ENCODE measurements at regions not wholly inside any gene's neighbourhood (a gene's known extent, or its start where the extent isn't known, plus 50 kb on each side); places are given as distances from the start of the nearest gene placed in this dataset.
A peak's percentile ranks its signal among the peaks of the same experiment; 100 is the strongest.

DNA sequence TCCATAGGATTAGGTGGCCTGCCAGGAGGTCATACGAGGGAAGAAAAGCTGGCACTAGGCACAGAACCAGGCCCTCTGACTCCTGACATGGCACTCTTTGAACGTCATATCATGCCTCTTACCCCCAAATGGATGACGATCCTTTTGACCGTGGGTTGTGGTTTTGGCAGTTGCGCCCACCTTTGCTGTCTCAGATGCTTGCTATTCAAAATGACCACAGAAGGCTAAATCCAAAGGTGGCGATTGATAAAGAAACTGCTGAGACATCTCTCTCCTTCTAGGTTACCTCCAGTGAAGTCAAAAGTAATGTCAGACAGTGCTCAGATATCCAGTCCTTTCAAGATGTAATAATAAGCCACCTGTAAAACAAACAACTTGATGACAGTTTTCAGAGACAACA, 385.0 kb downstream of the EFNA5 start:
- Histone ChIP-seq H3K27me3 (ENCODE audit: insufficient read depth, low read length, poor library complexity) (no peaks in the 10 kb centered on the region), H3K4ac (ENCODE audit: low read depth, low read length) (peak overlapping the region; percentile 12), H2BK5ac (ENCODE audit: low read length) (no peak overlapping the region), H2BK15ac (replicated peaks; ENCODE audit: low read depth) (no peak overlapping the region), H2AK5ac (ENCODE audit: low read length) (no peak overlapping the region), H3K79me1 (ENCODE audit: low read length) (no peaks in the 10 kb centered on the region), H3K27ac (ENCODE audit: low read depth, low read length) (no peak overlapping the region), H4K8ac (ENCODE audit: low read depth, low read length) (no peak overlapping the region), H3K4me2 (ENCODE audit: low read length) (no peak overlapping the region), H4K5ac (ENCODE audit: low read length) (no peak overlapping the region), H3K56ac (ENCODE audit: low read length) (no peak overlapping the region), H3K36me3 (ENCODE audit: control insufficient read depth, insufficient read depth, low read length) (no peaks in the 10 kb centered on the region), H3K9ac (ENCODE audit: low read length) (no peak overlapping the region), H3K79me2 (ENCODE audit: control insufficient read depth, insufficient read depth, low read length) (no peaks in the 10 kb centered on the region), H3K4me1 (ENCODE audit: control insufficient read depth, low read depth, low read length) (peaks cover 2% of the 10 kb centered on the region), H3K4me3 (ENCODE audit: low read length) (no peak overlapping the region), H2BK120ac (ENCODE audit: low read depth, low read length) (no peak overlapping the region), H3K23ac (ENCODE audit: low read length) (no peak overlapping the region), H3K18ac (ENCODE audit: low read length) (no peak overlapping the region)
- no CpG with 5 or more reads among the region's 6 CpGs for WGBS (ENCODE audit: extremely low coverage, insufficient coverage, low lambda C conversion rate)
- DNase-seq = no peak

- Histone ChIP-seq H4K8ac (ENCODE audit: low read depth, low read length) (no peak overlapping the region), H3K4ac (ENCODE audit: low read depth, low read length) (no peak overlapping the region), H3K27me3 (ENCODE audit: insufficient read depth, low read length, poor library complexity) (no peaks in the 10 kb centered on the region), H3K4me2 (ENCODE audit: low read length) (no peak overlapping the region), H3K36me3 (ENCODE audit: control insufficient read depth, insufficient read depth, low read length) (no peaks in the 10 kb centered on the region), H3K56ac (ENCODE audit: low read length) (no peak overlapping the region), H3K23ac (ENCODE audit: low read length) (no peak overlapping the region), H3K4me3 (ENCODE audit: low read length) (no peak overlapping the region), H2AK5ac (ENCODE audit: low read length) (no peak overlapping the region), H3K79me1 (ENCODE audit: low read length) (no peaks in the 10 kb centered on the region), H3K79me2 (ENCODE audit: control insufficient read depth, insufficient read depth, low read length) (no peaks in the 10 kb centered on the region), H4K5ac (ENCODE audit: low read length) (no peak overlapping the region), H2BK15ac (replicated peaks; ENCODE audit: low read depth) (no peak overlapping the region), H3K27ac (ENCODE audit: low read depth, low read length) (no peak overlapping the region), H3K9ac (ENCODE audit: low read length) (no peak overlapping the region), H3K18ac (ENCODE audit: low read length) (no peak overlapping the region), H2BK120ac (ENCODE audit: low read depth, low read length) (no peak overlapping the region), H2BK5ac (ENCODE audit: low read length) (no peak overlapping the region), H3K4me1 (ENCODE audit: control insufficient read depth, low read depth, low read length) (no peaks in the 10 kb centered on the region)
- WGBS (ENCODE audit: extremely low coverage, insufficient coverage, low lambda C conversion rate) = no CpG with 5 or more reads among the region's 3 CpGs
- DNase-seq = peak; percentile 29
Measured at GRCh38 chr5:107284822-107285525, 385.8 kb downstream of the EFNA5 start.

DNA sequence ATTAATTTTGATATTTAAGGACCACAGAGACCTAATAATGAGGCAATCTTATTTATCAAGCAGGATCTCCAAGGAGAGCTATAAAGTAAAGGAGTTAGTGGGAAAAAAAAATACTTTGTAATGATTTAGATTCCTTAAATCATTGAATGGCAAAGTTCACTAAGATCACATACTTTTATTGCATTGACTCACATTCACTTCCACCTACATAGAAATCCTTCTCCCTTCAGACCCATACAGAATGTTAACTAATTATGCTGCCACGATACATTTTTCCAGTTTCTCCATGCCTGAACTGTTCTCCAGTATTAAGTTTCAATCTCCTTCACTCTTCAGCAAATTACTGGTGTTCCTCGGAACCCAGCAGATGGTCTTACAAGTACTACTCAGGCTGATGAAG, 388.7 kb downstream of the EFNA5 start:
- H4K8ac ChIP-seq (ENCODE audit: low read depth, low read length) = no peak overlapping the region
- H3K18ac ChIP-seq (ENCODE audit: low read length) = no peak overlapping the region
- H3K4me2 ChIP-seq (ENCODE audit: low read length) = no peak overlapping the region
- no peak overlapping the region for H2BK5ac ChIP-seq (ENCODE audit: low read length)
- H3K4me3 ChIP-seq (ENCODE audit: low read length) = no peak overlapping the region
- no CpG with 5 or more reads among the region's 2 CpGs for WGBS (ENCODE audit: extremely low coverage, insufficient coverage, low lambda C conversion rate)
- H2BK15ac ChIP-seq (replicated peaks; ENCODE audit: low read depth) = no peak overlapping the region
- no peak overlapping the region for H3K27ac ChIP-seq (ENCODE audit: low read depth, low read length)
- no peak overlapping the region for H3K9ac ChIP-seq (ENCODE audit: low read length)
- H2AK5ac ChIP-seq (ENCODE audit: low read length) = no peak overlapping the region
- no peak overlapping the region for H3K23ac ChIP-seq (ENCODE audit: low read length)
- H3K4me1 ChIP-seq (ENCODE audit: control insufficient read depth, low read depth, low read length) = no peaks in the 10 kb centered on the region
- H3K4ac ChIP-seq (ENCODE audit: low read depth, low read length) = no peak overlapping the region
- no peak overlapping the region for H2BK120ac ChIP-seq (ENCODE audit: low read depth, low read length)
- no peaks in the 10 kb centered on the region for H3K27me3 ChIP-seq (ENCODE audit: insufficient read depth, low read length, poor library complexity)
- no peak overlapping the region for H3K56ac ChIP-seq (ENCODE audit: low read length)
- no peak overlapping the region for H4K5ac ChIP-seq (ENCODE audit: low read length)
- DNase-seq = no peak
- no peaks in the 10 kb centered on the region for H3K79me1 ChIP-seq (ENCODE audit: low read length)
- no peaks in the 10 kb centered on the region for H3K79me2 ChIP-seq (ENCODE audit: control insufficient read depth, insufficient read depth, low read length)
- no peaks in the 10 kb centered on the region for H3K36me3 ChIP-seq (ENCODE audit: control insufficient read depth, insufficient read depth, low read length)

- Histone ChIP-seq H3K23ac (ENCODE audit: low read length) (no peak overlapping the region), H3K79me2 (ENCODE audit: control insufficient read depth, insufficient read depth, low read length) (no peaks in the 10 kb centered on the region), H2BK120ac (ENCODE audit: low read depth, low read length) (no peak overlapping the region), H3K4me2 (ENCODE audit: low read length) (no peak overlapping the region), H3K27ac (ENCODE audit: low read depth, low read length) (no peak overlapping the region), H3K18ac (ENCODE audit: low read length) (no peak overlapping the region), H2BK5ac (ENCODE audit: low read length) (no peak overlapping the region), H3K27me3 (ENCODE audit: insufficient read depth, low read length, poor library complexity) (no peaks in the 10 kb centered on the region), H3K79me1 (ENCODE audit: low read length) (no peaks in the 10 kb centered on the region), H3K9ac (ENCODE audit: low read length) (no peak overlapping the region), H3K56ac (ENCODE audit: low read length) (no peak overlapping the region), H3K36me3 (ENCODE audit: control insufficient read depth, insufficient read depth, low read length) (no peaks in the 10 kb centered on the region), H3K4ac (ENCODE audit: low read depth, low read length) (no peak overlapping the region), H3K4me1 (ENCODE audit: control insufficient read depth, low read depth, low read length) (no peaks in the 10 kb centered on the region), H2BK15ac (replicated peaks; ENCODE audit: low read depth) (no peak overlapping the region), H2AK5ac (ENCODE audit: low read length) (no peak overlapping the region), H4K8ac (ENCODE audit: low read depth, low read length) (no peak overlapping the region), H4K5ac (ENCODE audit: low read length) (no peak overlapping the region), H3K4me3 (ENCODE audit: low read length) (no peak overlapping the region)
- no CpG with 5 or more reads among the region's 4 CpGs for WGBS (ENCODE audit: extremely low coverage, insufficient coverage, low lambda C conversion rate)
- DNase-seq = no peak
Measured at GRCh38 chr5:107278774-107279173, 392.0 kb downstream of the EFNA5 start.

- H3K56ac ChIP-seq (ENCODE audit: low read length) = no peak overlapping the region
- H3K4me2 ChIP-seq (ENCODE audit: low read length) = no peak overlapping the region
- H3K4ac ChIP-seq (ENCODE audit: low read depth, low read length) = no peak overlapping the region
- H3K4me3 ChIP-seq (ENCODE audit: low read length) = no peak overlapping the region
- H3K18ac ChIP-seq (ENCODE audit: low read length) = no peak overlapping the region
- no peak overlapping the region for H4K8ac ChIP-seq (ENCODE audit: low read depth, low read length)
- H2AK5ac ChIP-seq (ENCODE audit: low read length) = no peak overlapping the region
- no peak overlapping the region for H3K23ac ChIP-seq (ENCODE audit: low read length)
- H3K4me1 ChIP-seq (ENCODE audit: control insufficient read depth, low read depth, low read length) = no peaks in the 10 kb centered on the region
- H4K5ac ChIP-seq (ENCODE audit: low read length) = no peak overlapping the region
- DNase-seq = no peak
- WGBS (ENCODE audit: extremely low coverage, insufficient coverage, low lambda C conversion rate) = no CpG with 5 or more reads among the region's 5 CpGs
- H2BK120ac ChIP-seq (ENCODE audit: low read depth, low read length) = no peak overlapping the region
- H3K9ac ChIP-seq (ENCODE audit: low read length) = no peak overlapping the region
- H3K27ac ChIP-seq (ENCODE audit: low read depth, low read length) = no peak overlapping the region
- H2BK5ac ChIP-seq (ENCODE audit: low read length) = no peak overlapping the region
- no peaks in the 10 kb centered on the region for H3K36me3 ChIP-seq (ENCODE audit: control insufficient read depth, insufficient read depth, low read length)
- H3K79me2 ChIP-seq (ENCODE audit: control insufficient read depth, insufficient read depth, low read length) = no peaks in the 10 kb centered on the region
- no peaks in the 10 kb centered on the region for H3K79me1 ChIP-seq (ENCODE audit: low read length)
- no peaks in the 10 kb centered on the region for H3K27me3 ChIP-seq (ENCODE audit: insufficient read depth, low read length, poor library complexity)
- H2BK15ac ChIP-seq (replicated peaks; ENCODE audit: low read depth) = no peak overlapping the region
Measured at GRCh38 chr5:107277485-107278125, 393.1 kb downstream of the EFNA5 start.

DNA sequence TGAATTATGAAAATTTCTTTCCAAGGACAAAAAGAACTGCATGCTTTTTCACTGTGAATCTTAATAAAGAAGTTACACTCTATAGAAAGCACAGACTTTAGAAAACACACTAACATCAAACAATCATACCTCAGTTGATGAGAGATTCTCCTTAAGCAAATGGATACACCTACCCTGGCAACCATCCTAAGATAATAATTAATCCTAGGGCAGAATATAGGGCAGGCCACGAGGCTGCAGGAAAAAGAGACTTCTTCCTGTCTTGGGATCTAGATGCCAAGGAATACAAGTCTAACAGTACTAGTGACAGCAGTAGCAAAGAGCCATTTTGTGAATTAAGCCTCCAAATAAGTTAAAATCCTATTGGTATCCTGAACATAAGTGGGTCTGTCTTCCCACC, 395.4 kb downstream of the EFNA5 start:
- H2BK120ac ChIP-seq (ENCODE audit: low read depth, low read length) = no peak overlapping the region
- H3K18ac ChIP-seq (ENCODE audit: low read length) = no peak overlapping the region
- no peak overlapping the region for H3K9ac ChIP-seq (ENCODE audit: low read length)
- no peak overlapping the region for H2AK5ac ChIP-seq (ENCODE audit: low read length)
- H3K27ac ChIP-seq (ENCODE audit: low read depth, low read length) = no peak overlapping the region
- H3K27me3 ChIP-seq (ENCODE audit: insufficient read depth, low read length, poor library complexity) = no peaks in the 10 kb centered on the region
- no peak overlapping the region for H3K56ac ChIP-seq (ENCODE audit: low read length)
- no peak overlapping the region for H3K4ac ChIP-seq (ENCODE audit: low read depth, low read length)
- no peak overlapping the region for H3K4me3 ChIP-seq (ENCODE audit: low read length)
- no peak overlapping the region for H2BK15ac ChIP-seq (replicated peaks; ENCODE audit: low read depth)
- no peak overlapping the region for H4K8ac ChIP-seq (ENCODE audit: low read depth, low read length)
- no peak overlapping the region for H2BK5ac ChIP-seq (ENCODE audit: low read length)
- no peak for DNase-seq
- no CpG with 5 or more reads among the region's 1 CpG for WGBS (ENCODE audit: extremely low coverage, insufficient coverage, low lambda C conversion rate)
- H3K36me3 ChIP-seq (ENCODE audit: control insufficient read depth, insufficient read depth, low read length) = no peaks in the 10 kb centered on the region
- no peaks in the 10 kb centered on the region for H3K79me1 ChIP-seq (ENCODE audit: low read length)
- H4K5ac ChIP-seq (ENCODE audit: low read length) = no peak overlapping the region
- no peak overlapping the region for H3K4me2 ChIP-seq (ENCODE audit: low read length)
- no peaks in the 10 kb centered on the region for H3K4me1 ChIP-seq (ENCODE audit: control insufficient read depth, low read depth, low read length)
- H3K23ac ChIP-seq (ENCODE audit: low read length) = no peak overlapping the region
- H3K79me2 ChIP-seq (ENCODE audit: control insufficient read depth, insufficient read depth, low read length) = no peaks in the 10 kb centered on the region
